SK-N-SH (cell line): ENCODE measurements at regions not wholly inside any gene's neighbourhood (a gene's known extent, or its start where the extent isn't known, plus 50 kb on each side); places are given as distances from the start of the nearest gene placed in this dataset.
"Not testable (repeated sequence)": the region's sequence is repeated elsewhere in the genome, so short reads cannot be mapped to it uniquely, and the experiment has no call there.

Source experiments
- CTCF ChIA-PET: fragments of 300-600, 350-600 bp; formaldehyde crosslinking; extraction: SDS; loops from one replicate; lab custom pipeline; 2021; lab: Yijun Ruan, JAX
- POLR2A ChIA-PET: fragments of 350-600 bp; sonication (Branson Sonifier 250); formaldehyde crosslinking; extraction: SDS; loops from one replicate; lab custom pipeline; 2020; ENCODE audit warnings: antibody characterized with exemption, inconsistent platforms; lab: Yijun Ruan, JAX
- DNase-seq: peaks from one replicate; pipeline ENCODE4 v3.0.0; 2012
- H2AFZ ChIP-seq: fragments of 200-600 bp; sonication (generic); 2 replicates; pipeline ENCODE4 v1.8.1; 2016; ENCODE audit warnings: antibody characterized with exemption, mild to moderate bottlenecking, low read depth
- H3F3A ChIP-seq: fragments of 200-600 bp; sonication (generic); replicated peaks from 2 replicates; pipeline ENCODE3; 2016; ENCODE audit warnings: antibody characterized with exemption, mild to moderate bottlenecking; ENCODE audit not compliant: insufficient read depth
- H3K27ac ChIP-seq, 2 experiments: fragments of 200-500 bp in 1 of 2; fragments of 200-600 bp in 1 of 2; sonication (Bioruptor generic) in 1 of 2; sonication (generic), shearing (Covaris generic) in 1 of 2; 2 replicates each; pipeline versions ENCODE4 v1.5.1 to v1.6.1; 2014 to 2016; ENCODE audit warnings: low read depth in 2 of 2, inconsistent platforms in 1 of 2, low read length in 1 of 2, mild to moderate bottlenecking in 1 of 2, mixed read lengths in 1 of 2
- H3K27me3 ChIP-seq: fragments of 200-600 bp; sonication (generic), shearing (Covaris generic); 2 replicates; pipeline ENCODE4 v1.6.1; 2016; ENCODE audit warnings: mixed run types; ENCODE audit not compliant: insufficient read depth
- H3K36me3 ChIP-seq, 2 experiments: fragments of 200-500 bp in 1 of 2; fragments of 200-600 bp in 1 of 2; sonication (Bioruptor generic) in 1 of 2; sonication (generic) in 1 of 2; replicated peaks in 1 of 2; 2 replicates each; pipeline versions ENCODE3 to v1.5.1; 2014 to 2016; ENCODE audit warnings: low read length in 1 of 2, mild to moderate bottlenecking in 1 of 2; ENCODE audit not compliant: insufficient read depth in 2 of 2, control insufficient read depth in 1 of 2
- H3K4me1 ChIP-seq, 2 experiments: fragments of 200-500 bp in 1 of 2; fragments of 200-600 bp in 1 of 2; sonication (Bioruptor generic) in 1 of 2; sonication (generic), shearing (Covaris generic) in 1 of 2; 2 replicates each; pipeline versions ENCODE4 v1.5.1 to v1.6.1; 2014 to 2016; ENCODE audit warnings: low read depth in 1 of 2, low read length in 1 of 2, mixed run types in 1 of 2; ENCODE audit not compliant: insufficient read depth in 2 of 2, control insufficient read depth in 1 of 2
- H3K4me2 ChIP-seq: fragments of 200-600 bp; sonication (generic), shearing (Covaris generic); 2 replicates; pipeline ENCODE4 v1.6.1; 2017; ENCODE audit warnings: mixed run types
- H3K4me3 ChIP-seq, 2 experiments: fragments of 200-500 bp in 1 of 2; fragments of 200-600 bp in 1 of 2; sonication (Bioruptor generic) in 1 of 2; sonication (generic), shearing (Covaris generic) in 1 of 2; 2 replicates each; pipeline versions ENCODE4 v1.5.1 to v1.8.1; 2014 to 2016; ENCODE audit warnings: low read depth in 2 of 2, inconsistent platforms in 1 of 2, low read length in 1 of 2, mild to moderate bottlenecking in 1 of 2, mixed read lengths in 1 of 2, moderate library complexity in 1 of 2
- H3K79me2 ChIP-seq: fragments of 200-600 bp; sonication (generic); 2 replicates; pipeline ENCODE4 v1.8.1; 2017; ENCODE audit warnings: mild to moderate bottlenecking; ENCODE audit not compliant: insufficient read depth
- H3K9ac ChIP-seq: fragments of 200-600 bp; sonication (generic); 2 replicates; pipeline ENCODE4 v1.6.1; 2017; ENCODE audit warnings: mixed run types
- H3K9me2 ChIP-seq: fragments of 200-600 bp; sonication (generic); 2 replicates; pipeline ENCODE4 v1.6.1; 2017; ENCODE audit warnings: mixed run types
- H3K9me3 ChIP-seq: fragments of 200-600 bp; sonication (generic); 2 replicates; pipeline ENCODE4 v1.6.1; 2017; ENCODE audit warnings: mixed run types, mild to moderate bottlenecking, moderate library complexity
- H4K20me1 ChIP-seq: fragments of 200-600 bp; sonication (generic); 2 replicates; pipeline ENCODE4 v1.6.1; 2017; ENCODE audit warnings: mild to moderate bottlenecking, mixed run types; ENCODE audit not compliant: insufficient read depth
- CHD2 ChIP-seq: fragments of 150-350 bp; IDR thresholded peaks from 2 replicates; pipeline ENCODE4 v1.6.1; 2018; ENCODE audit warnings: low read length; ENCODE audit not compliant: partially characterized antibody
- CTCF ChIP-seq: fragments of 200-600 bp; sonication (generic); IDR thresholded peaks from 2 replicates; pipeline ENCODE4 v1.6.1; 2017; ENCODE audit warnings: antibody characterized with exemption, mild to moderate bottlenecking, moderate library complexity
- ELF1 ChIP-seq: IDR thresholded peaks from 2 replicates; pipeline ENCODE4 v1.4.0; 2012
- EP300 ChIP-seq, 2 experiments: IDR thresholded peaks; 2 replicates each; pipeline versions ENCODE4 v1.4.0 to v1.6.1; 2012; ENCODE audit warnings: borderline replicate concordance in 1 of 2, low read depth in 1 of 2, low read length in 1 of 2
- EZH2phosphoT487 ChIP-seq: fragments of 200-600 bp; sonication (generic); IDR thresholded peaks from 2 replicates; pipeline ENCODE4 v1.6.1; 2017; ENCODE audit warnings: low read depth, mixed run types, mild to moderate bottlenecking, antibody characterized with exemption, moderate library complexity, borderline replicate concordance
- GABPA ChIP-seq: IDR thresholded peaks from 2 replicates; pipeline ENCODE4 v1.4.0; 2012; ENCODE audit warnings: low read depth, mild to moderate bottlenecking
- GATA2 ChIP-seq: sonication (generic); formaldehyde crosslinking; IDR thresholded peaks from 2 replicates; pipeline ENCODE4 v1.5.0; 2020; ENCODE audit warnings: mild to moderate bottlenecking, missing genetic modification reagents
- IRF3 ChIP-seq: fragments of 150-350 bp; IDR thresholded peaks from 2 replicates; pipeline ENCODE4 v1.6.1; 2016; ENCODE audit warnings: mild to moderate bottlenecking, low read depth, low read length
- MEF2A ChIP-seq: IDR thresholded peaks from 2 replicates; pipeline ENCODE4 v1.4.0; 2012; ENCODE audit warnings: low read depth, borderline replicate concordance
- MXI1 ChIP-seq: IDR thresholded peaks from 2 replicates; pipeline ENCODE4 v1.6.1; 2012; ENCODE audit warnings: mild to moderate bottlenecking, low read depth, low read length, improper control_type of control experiment
- NRF1 ChIP-seq: IDR thresholded peaks from 2 replicates; pipeline ENCODE4 v1.6.1; 2012; ENCODE audit warnings: low read depth, mild to moderate bottlenecking, low read length
- PBX3 ChIP-seq: IDR thresholded peaks from 2 replicates; pipeline ENCODE4; 2012
- SIN3A ChIP-seq: IDR thresholded peaks from 2 replicates; pipeline ENCODE4 v1.6.1; 2012; ENCODE audit warnings: low read depth, mild to moderate bottlenecking, low read length, moderate library complexity, borderline replicate concordance
- TAF1 ChIP-seq: IDR thresholded peaks from 2 replicates; pipeline ENCODE4 v1.6.1; 2012; ENCODE audit warnings: low read depth, mild to moderate bottlenecking, low read length, moderate library complexity, borderline replicate concordance
- TCF12 ChIP-seq: IDR thresholded peaks from 2 replicates; pipeline ENCODE4 v1.4.0; 2012
- YY1 ChIP-seq: IDR thresholded peaks from 2 replicates; pipeline ENCODE4 v1.4.0; 2012; ENCODE audit warnings: low read depth, mild to moderate bottlenecking
- WGBS: methylation state at CpG from one replicate; pipeline ENCODE4 v1.1.6; 2017; ENCODE audit warnings: low lambda C conversion rate; 5-methylcytosine and 5-hydroxymethylcytosine counted together
- TF ChIP-seq, protein P1 (sequence below): IDR thresholded peaks from 2 replicates; pipeline ENCODE4 v1.4.0; 2012; ENCODE audit warnings: low read depth, borderline replicate concordance

- Histone ChIP-seq H3K9ac (no peak overlapping the region), H2AFZ (no peak overlapping the region), H3F3A (no peaks in the 10 kb centered on the region), H3K4me2 (no peak overlapping the region), H3K9me3 (no peaks in the 10 kb centered on the region), H3K36me3 (no peaks in the 10 kb centered on the region), H3K4me3 (no peak overlapping the region), H3K9me2 (no peaks in the 10 kb centered on the region), H4K20me1 (no peaks in the 10 kb centered on the region), H3K27me3 (no peaks in the 10 kb centered on the region), H3K27ac (no peak overlapping the region; a peak in 1 of 4 replicates), H3K79me2 (no peaks in the 10 kb centered on the region), H3K4me1 (no peaks in the 10 kb centered on the region; a peak in 2 of 4 replicates)
- TF ChIP-seq CHD2 = no peak
- TF ChIP-seq YY1 = no peak
- no peak for TF ChIP-seq TCF12
- no peak for TF ChIP-seq MXI1
- no peak for TF ChIP-seq TAF1
- TF ChIP-seq PBX3 = no peak
- no peak for TF ChIP-seq IRF3
- TF ChIP-seq GATA2 (CRISPR knock-in tag) = no peak
- TF ChIP-seq GABPA = no peak
- no peak for TF ChIP-seq EP300 (IDR thresholded peaks at IDR 0.05; ENCODE audit: borderline replicate concordance in 1 of 2, low read depth in 1 of 2, low read length in 1 of 2)
- TF ChIP-seq NRF1 = no peak
- TF ChIP-seq, protein P1, sequence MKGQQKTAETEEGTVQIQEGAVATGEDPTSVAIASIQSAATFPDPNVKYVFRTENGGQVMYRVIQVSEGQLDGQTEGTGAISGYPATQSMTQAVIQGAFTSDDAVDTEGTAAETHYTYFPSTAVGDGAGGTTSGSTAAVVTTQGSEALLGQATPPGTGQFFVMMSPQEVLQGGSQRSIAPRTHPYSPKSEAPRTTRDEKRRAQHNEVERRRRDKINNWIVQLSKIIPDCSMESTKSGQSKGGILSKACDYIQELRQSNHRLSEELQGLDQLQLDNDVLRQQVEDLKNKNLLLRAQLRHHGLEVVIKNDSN = no peak
- TF ChIP-seq EZH2phosphoT487 = no peak
- no peak for TF ChIP-seq CTCF
- no peak for TF ChIP-seq ELF1
- TF ChIP-seq SIN3A = no peak
- TF ChIP-seq MEF2A = no peak
- POLR2A ChIA-PET = no interaction called here
- DNase-seq = no peak
- WGBS = 39% methylated on average over 3 of the region's 3 CpGs
- CTCF ChIA-PET = interaction anchor here (0.8 kb wide), 1 partner anchor 36 kb away, joined by 3 read pairs; no protein-coding TSS in a partner anchor
Measured at GRCh38 chr5:54383225-54383901, 72.1 kb upstream of the HSPB3 start.

- H3K9ac ChIP-seq, H2AFZ ChIP-seq, CTCF ChIA-PET, H3K36me3 ChIP-seq, H3K79me2 ChIP-seq, DNase-seq, POLR2A ChIA-PET, H3F3A ChIP-seq, H4K20me1 ChIP-seq, H3K27ac ChIP-seq, H3K9me3 ChIP-seq, H3K4me1 ChIP-seq, H3K4me2 ChIP-seq, H3K27me3 ChIP-seq, H3K4me3 ChIP-seq, H3K9me2 ChIP-seq: not testable (repeated sequence)
- WGBS = 53% methylated on average over 3 of the region's 31 CpGs
Measured at GRCh38 chr5:54381319-54381718, 70.9 kb upstream of the ARL15 start.
